Small intestine (tissue), 7 donors: ENCODE measurements at regions not wholly inside any gene's neighbourhood (a gene's known extent, or its start where the extent isn't known, plus 50 kb on each side); places are given as distances from the start of the nearest gene placed in this dataset.

Source experiments
- DNase-seq, 2 donors: peaks; one replicate each; pipeline versions ENCODE4 v3.0.0 to v3.0.0-alpha.2; 2013
- FAIRE-seq: peaks from 2 replicates; lab custom pipeline; 2012; peaks lifted over from hg19 to GRCh38; lab: Jason Lieb, UNC
- H3K27ac ChIP-seq, 3 donors: one replicate each; pipeline ENCODE4 v1.5.1; 2013; ENCODE audit warnings: low read length in 2 of 3, mild to moderate bottlenecking in 2 of 3, control low read depth in 1 of 3, inconsistent platforms in 1 of 3, low read depth in 1 of 3, moderate library complexity in 1 of 3
- H3K27me3 ChIP-seq, 3 donors: one replicate each; pipeline ENCODE4 v1.6.1; 2013; ENCODE audit warnings: low read length in 3 of 3, inconsistent platforms in 1 of 3; ENCODE audit not compliant: control insufficient read depth in 3 of 3, insufficient read depth in 3 of 3
- H3K36me3 ChIP-seq, 3 donors: one replicate each; pipeline ENCODE4 v1.6.1; 2013; ENCODE audit warnings: low read length in 3 of 3, inconsistent platforms in 1 of 3, low read depth in 1 of 3, mild to moderate bottlenecking in 1 of 3, moderate library complexity in 1 of 3; ENCODE audit not compliant: control insufficient read depth in 3 of 3, insufficient read depth in 2 of 3
- H3K4me1 ChIP-seq, 3 donors: one replicate each; pipeline ENCODE4 v1.6.1; 2013; ENCODE audit warnings: low read length in 2 of 3, inconsistent platforms in 1 of 3, low read depth in 1 of 3, mild to moderate bottlenecking in 1 of 3, moderate library complexity in 1 of 3; ENCODE audit not compliant: control insufficient read depth in 3 of 3, insufficient read depth in 2 of 3
- H3K4me3 ChIP-seq, 3 donors: one replicate each; pipeline ENCODE4 v1.5.1; 2013; ENCODE audit warnings: low read length in 3 of 3, control low read depth in 1 of 3, inconsistent platforms in 1 of 3, low read depth in 1 of 3, mild to moderate bottlenecking in 1 of 3, moderate library complexity in 1 of 3
- H3K9me3 ChIP-seq, 2 donors: one replicate each; pipeline ENCODE4 v1.6.1; 2013; ENCODE audit warnings: low read depth in 1 of 2, low read length in 1 of 2; ENCODE audit not compliant: control insufficient read depth in 2 of 2, insufficient read depth in 1 of 2
- WGBS, 3 donors: extraction: QIAGEN DNeasy Blood & Tissue Kit; methylation state at CpG; one replicate each; pipeline ENCODE4 v1.1.7; 2013; 5-methylcytosine and 5-hydroxymethylcytosine counted together
- donor health status: healthy with polysubstance abuse.
- donor health status: control.
- donor health status: control.
- donor health status: Bipolar disorder and iron deficiency.
- donor health status: healthy.

DNA sequence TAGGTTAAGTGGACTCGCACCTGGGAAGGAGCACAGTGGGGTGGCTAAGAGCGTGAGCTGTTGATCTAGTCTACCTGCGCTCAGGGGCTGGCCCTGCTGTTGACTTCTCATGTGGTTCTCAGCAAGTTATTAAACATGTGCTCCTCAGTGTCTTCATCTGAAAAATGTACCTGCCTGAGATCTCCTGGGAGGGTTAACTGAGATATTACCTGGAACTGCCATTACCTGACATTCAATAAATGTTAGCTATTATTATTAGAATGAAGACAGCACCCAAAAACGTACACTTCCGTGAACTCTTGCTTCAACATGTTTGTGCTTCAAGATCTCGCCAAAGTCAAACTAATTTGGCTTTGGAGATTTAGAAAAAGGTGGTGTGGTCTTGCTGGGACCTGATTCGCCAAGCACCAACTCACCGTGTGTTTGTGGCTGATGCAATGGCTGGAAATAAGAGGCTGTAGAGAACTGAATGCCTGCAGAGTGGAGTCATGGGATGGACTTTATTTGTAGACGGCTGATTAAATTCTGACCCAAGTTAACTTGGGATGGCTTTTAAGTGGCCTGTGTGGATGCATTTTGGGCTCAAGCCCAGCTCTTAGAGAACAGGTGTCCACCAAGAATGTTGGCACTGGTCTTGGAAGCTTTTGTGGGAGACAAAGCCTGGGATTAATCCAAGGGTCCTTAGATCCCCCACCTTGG is 692.9 kb downstream of the QKI start:
- H3K36me3 ChIP-seq = no peaks in the 10 kb centered on the region
- DNase-seq (no peak), FAIRE-seq (no peak)
- peaks cover 2% of the 10 kb centered on the region in 2 donors for H3K9me3 ChIP-seq
- no peak overlapping the region for H3K4me3 ChIP-seq
- H3K27me3 ChIP-seq = no peaks in the 10 kb centered on the region
- no peaks in the 10 kb centered on the region for H3K4me1 ChIP-seq
- WGBS, 3 donors = 79 to 86% (median 83%) methylated on average over 9 of the region's 9 CpGs
- H3K27ac ChIP-seq = no peak overlapping the region

DNA sequence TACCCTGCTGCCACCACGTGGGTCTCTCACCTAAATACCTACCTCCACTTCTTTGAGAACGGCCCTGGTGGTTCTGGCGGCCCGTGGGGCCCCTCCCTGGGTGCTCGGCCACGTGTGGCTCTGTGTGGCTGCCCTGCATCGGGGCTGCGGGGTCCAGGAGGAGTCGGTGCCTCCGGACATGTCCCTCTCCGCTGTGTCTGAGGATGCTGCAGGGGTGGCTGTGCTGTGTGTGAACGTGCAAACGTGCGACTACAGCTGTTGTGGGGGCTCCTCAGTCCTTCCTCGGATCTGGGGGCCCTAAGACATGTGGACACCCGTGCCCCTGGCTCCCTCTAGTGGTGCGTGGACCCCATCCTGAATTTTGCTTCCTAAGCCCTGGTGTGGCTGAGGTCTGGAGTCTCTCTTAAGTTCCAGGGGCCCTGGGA is 691.8 kb downstream of the QKI start:
- no peaks in the 10 kb centered on the region for H3K9me3 ChIP-seq
- no peak overlapping the region for H3K4me3 ChIP-seq
- H3K27ac ChIP-seq = no peak overlapping the region
- H3K27me3 ChIP-seq = no peaks in the 10 kb centered on the region
- 72 to 73% (median 72%) methylated on average over 17 of the region's 17 CpGs for WGBS, 3 donors
- H3K36me3 ChIP-seq = no peaks in the 10 kb centered on the region
- H3K4me1 ChIP-seq = no peaks in the 10 kb centered on the region
- FAIRE-seq = no peak
- no peak for DNase-seq

DNA sequence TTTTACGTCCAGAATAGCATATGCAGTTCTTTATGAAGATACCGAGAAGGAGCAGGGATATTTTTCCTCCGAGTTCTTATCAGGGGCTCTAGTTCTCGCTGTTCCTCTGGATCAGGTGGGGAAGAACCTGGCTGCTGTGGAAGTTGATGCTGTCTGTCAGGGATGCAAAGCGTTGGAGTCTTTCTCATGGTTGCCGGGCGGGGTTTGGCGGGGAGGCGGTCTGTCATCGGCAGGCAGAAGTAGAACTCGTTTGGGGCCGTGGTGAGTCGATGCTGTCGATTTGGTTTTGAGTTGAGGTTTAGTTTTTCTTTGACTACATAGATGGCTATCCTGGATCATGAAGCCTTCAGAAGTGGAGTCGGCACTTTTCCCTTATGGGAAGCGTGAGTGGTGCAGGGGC is 691.2 kb downstream of the QKI start:
- H3K36me3 ChIP-seq = no peaks in the 10 kb centered on the region
- no peak for DNase-seq
- H3K4me3 ChIP-seq = no peak overlapping the region
- H3K9me3 ChIP-seq = no peaks in the 10 kb centered on the region
- no peak overlapping the region for H3K27ac ChIP-seq
- no peak for FAIRE-seq
- no peaks in the 10 kb centered on the region for H3K27me3 ChIP-seq
- no peaks in the 10 kb centered on the region for H3K4me1 ChIP-seq
- 70 to 77% (median 72%) methylated on average over 16 of the region's 16 CpGs for WGBS, 3 donors

DNA sequence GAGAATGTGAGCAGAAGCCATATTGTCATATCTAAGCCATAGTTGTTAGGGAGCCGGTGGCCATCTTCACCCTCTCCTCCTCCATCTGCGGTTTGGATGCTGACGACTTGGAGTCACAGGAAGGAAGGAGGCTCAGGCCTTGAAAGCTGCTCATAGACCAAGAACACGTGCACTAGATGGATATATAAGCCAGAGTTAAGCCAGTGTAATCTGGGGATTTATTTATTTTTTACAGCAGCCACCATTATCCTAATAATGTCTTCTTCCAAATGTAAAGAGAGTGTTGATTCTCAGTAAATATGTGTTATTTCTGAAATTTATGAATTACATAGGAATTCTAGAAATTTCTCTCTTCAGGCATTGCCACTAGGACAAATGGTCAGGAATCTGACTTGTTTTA is 689.9 kb downstream of the QKI start:
- no peak overlapping the region for H3K27ac ChIP-seq
- no peak overlapping the region for H3K4me3 ChIP-seq
- H3K4me1 ChIP-seq = no peaks in the 10 kb centered on the region
- DNase-seq = no peak
- H3K36me3 ChIP-seq = no peaks in the 10 kb centered on the region
- no peaks in the 10 kb centered on the region for H3K27me3 ChIP-seq
- FAIRE-seq = no peak
- WGBS, 3 donors = 75 to 93% (median 79%) methylated on average over 4 of the region's 4 CpGs
- H3K9me3 ChIP-seq = no peaks in the 10 kb centered on the region

DNA sequence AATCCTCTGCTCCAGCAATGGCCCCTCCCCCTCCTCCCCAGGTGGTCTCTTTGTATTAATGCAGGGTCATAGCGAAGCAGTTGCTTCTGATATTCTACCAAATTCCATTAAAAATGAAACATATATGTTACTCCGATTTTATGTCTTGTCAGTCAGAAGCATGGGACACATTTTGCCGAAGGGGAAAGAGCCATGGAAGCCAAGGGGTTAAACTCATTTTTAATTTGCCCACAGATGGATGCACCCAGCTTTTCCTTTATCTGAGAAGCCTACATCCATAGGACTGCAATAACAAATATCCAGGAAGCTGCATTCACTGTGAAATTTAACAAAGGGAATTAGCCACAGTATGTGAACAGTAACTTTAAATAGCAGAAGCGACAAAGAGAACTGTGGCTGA is 688.2 kb downstream of the QKI start:
- H3K4me1 ChIP-seq = no peaks in the 10 kb centered on the region
- no peak overlapping the region for H3K4me3 ChIP-seq
- H3K9me3 ChIP-seq = no peaks in the 10 kb centered on the region
- DNase-seq = no peak
- no peaks in the 10 kb centered on the region for H3K36me3 ChIP-seq
- H3K27me3 ChIP-seq = no peaks in the 10 kb centered on the region
- H3K27ac ChIP-seq = no peak overlapping the region
- FAIRE-seq = no peak
- 61 to 89% (median 77%) methylated on average over 4 of the region's 4 CpGs for WGBS, 3 donors

DNA sequence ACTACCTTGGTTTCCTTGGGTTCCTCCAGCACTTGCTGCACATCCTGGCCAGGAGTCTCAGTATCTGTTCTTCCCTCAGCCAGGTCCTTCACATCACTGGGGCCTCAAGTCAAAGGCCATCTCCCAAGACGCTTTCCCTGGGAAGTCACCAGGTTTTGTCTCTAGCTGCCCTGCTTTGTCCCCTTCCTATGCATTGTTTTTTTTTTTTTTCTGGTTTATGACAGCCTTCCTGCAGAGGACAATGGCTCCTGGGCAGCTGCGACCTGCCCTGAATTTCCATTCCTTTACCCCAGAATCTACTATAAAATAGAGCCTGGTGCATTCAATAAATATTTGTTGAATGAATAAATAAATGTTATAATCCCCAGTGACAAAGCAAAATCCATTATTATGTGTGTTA is 687.3 kb downstream of the QKI start:
- Histone ChIP-seq H3K9me3 (no peaks in the 10 kb centered on the region), H3K4me1 (no peaks in the 10 kb centered on the region), H3K4me3 (no peak overlapping the region), H3K27me3 (no peaks in the 10 kb centered on the region), H3K36me3 (no peaks in the 10 kb centered on the region), H3K27ac (no peak overlapping the region)
- FAIRE-seq (no peak), DNase-seq (no peak)
- 51 to 72% (median 61%) methylated on average over 2 of the region's 2 CpGs for WGBS, 3 donors

DNA sequence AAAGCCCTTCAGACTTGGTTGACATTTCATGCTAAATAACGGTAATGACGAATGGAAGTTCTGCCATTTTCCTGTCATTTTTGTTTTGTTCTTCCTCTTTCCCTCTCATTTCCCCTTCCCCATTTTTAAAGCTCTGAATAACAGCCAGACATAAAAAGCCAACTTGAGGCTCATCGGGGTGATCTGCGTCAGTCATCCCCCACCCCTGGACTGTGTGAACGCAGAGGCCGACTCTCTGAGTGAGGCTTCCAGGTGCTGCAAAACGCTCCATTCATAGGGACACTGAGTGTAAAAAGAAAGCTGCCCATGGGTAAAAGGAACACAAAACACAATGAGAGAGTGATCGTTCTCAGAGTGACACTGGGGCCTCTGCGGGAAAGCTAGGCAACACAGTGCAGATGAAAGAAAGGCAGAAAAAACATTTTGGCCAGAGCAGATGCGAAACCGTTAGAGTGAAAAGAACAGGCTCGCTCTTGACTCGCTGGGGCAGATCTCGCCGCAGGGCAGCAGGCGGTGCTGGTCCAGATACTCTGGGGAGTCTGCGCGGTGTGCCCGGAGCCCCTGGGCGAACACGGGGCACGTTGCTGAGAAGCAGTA is 684.8 kb downstream of the QKI start:
- no peaks in the 10 kb centered on the region for H3K4me1 ChIP-seq
- no peaks in the 10 kb centered on the region for H3K36me3 ChIP-seq
- H3K4me3 ChIP-seq = no peak overlapping the region
- no peak overlapping the region for H3K27ac ChIP-seq
- no peaks in the 10 kb centered on the region for H3K27me3 ChIP-seq
- FAIRE-seq (no peak), DNase-seq (no peak)
- H3K9me3 ChIP-seq = no peaks in the 10 kb centered on the region
- 85 to 93% (median 89%) methylated on average over 22 of the region's 22 CpGs for WGBS, 3 donors

DNA sequence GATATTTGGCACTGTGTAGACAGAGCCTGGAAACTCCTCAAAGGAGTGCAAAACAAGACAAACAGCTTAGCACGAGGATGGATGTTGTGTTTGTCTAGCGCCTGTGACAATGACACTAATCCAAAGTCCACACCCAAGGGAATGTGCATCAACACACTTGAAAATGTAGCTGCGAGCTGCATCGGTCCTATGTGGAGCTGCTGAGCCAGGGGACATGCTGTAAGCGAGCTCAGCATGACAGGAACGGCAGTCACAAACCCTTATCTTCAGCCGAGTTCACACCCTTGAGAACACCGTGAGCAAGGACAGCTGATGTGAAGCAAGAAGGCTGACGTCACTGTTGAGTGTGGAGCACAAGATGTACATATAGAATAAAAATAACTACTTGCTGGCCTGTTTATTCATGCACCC is 684.3 kb downstream of the QKI start:
- no peak for FAIRE-seq
- no peak for DNase-seq
- Histone ChIP-seq H3K27ac (no peak overlapping the region), H3K27me3 (no peaks in the 10 kb centered on the region), H3K36me3 (no peaks in the 10 kb centered on the region), H3K9me3 (no peaks in the 10 kb centered on the region), H3K4me1 (no peaks in the 10 kb centered on the region), H3K4me3 (no peak overlapping the region)
- 23 to 43% (median 33%) methylated on average over 9 of the region's 9 CpGs for WGBS, 3 donors
